HepG2 (cell line): ENCODE measurements at regions not wholly inside any gene's neighbourhood (a gene's known extent, or its start where the extent isn't known, plus 50 kb on each side); places are given as distances from the start of the nearest gene placed in this dataset.

ENCODE experiments used
- ATAC-seq: fragments of 200-7000 bp; cut with Tn5 transposase; 3 replicates; pipeline ENCODE4 v1.9.1; 2020; ENCODE audit warnings: mild to moderate bottlenecking, moderate library complexity
- BruUV-seq: library from RNA; stranded (reverse); fragments of 400-500 nt; replicated peaks from 2 replicates; lab custom pipeline; 2021; lab: Mats Ljungman, UMichigan
- CTCF ChIA-PET: fragments of 300-600 bp; formaldehyde crosslinking; extraction: SDS; loops from one replicate; lab custom pipeline; 2021; ENCODE audit warnings: low total read pairs, inconsistent platforms, low intra/inter-chr PET ratio; lab: Yijun Ruan, JAX
- POLR2A ChIA-PET: fragments of 350-600 bp; sonication (Branson Sonifier 250); formaldehyde crosslinking; loops from one replicate; lab custom pipeline; 2020; ENCODE audit warnings: antibody characterized with exemption, inconsistent platforms; lab: Yijun Ruan, JAX
- DNase-seq: peaks from one replicate; pipeline ENCODE4 v3.0.0-alpha.2; 2015; ENCODE audit warnings: low spot score
- FAIRE-seq: peaks from 3 replicates; lab custom pipeline; 2011; peaks lifted over from hg19 to GRCh38; lab: Jason Lieb, UNC
- H2AFZ ChIP-seq: one replicate; pipeline ENCODE4 v1.6.1; 2011; ENCODE audit warnings: low read length, inconsistent platforms
- H3K27ac ChIP-seq: fragments of 300-600 bp; 3 replicates; pipeline ENCODE4 v1.8.0; 2011; ENCODE audit warnings: mixed run types, mild to moderate bottlenecking, mixed read lengths, low read length, inconsistent platforms; ENCODE audit not compliant: insufficient read depth; ENCODE audit errors: extremely low read length
- H3K27me3 ChIP-seq, 2 experiments: fragments of 200-600 bp in 1 of 2; 2 replicates in 1 of 2; 3 replicates in 1 of 2; pipeline versions ENCODE4 v1.6.0 to v1.8.0; 2011; ENCODE audit warnings: low read length in 2 of 2, mild to moderate bottlenecking in 2 of 2, moderate library complexity in 2 of 2, inconsistent platforms in 1 of 2; ENCODE audit not compliant: insufficient read depth in 2 of 2, control insufficient read depth in 1 of 2
- H3K36me3 ChIP-seq, 2 experiments: fragments of 200-600 bp in 1 of 2; replicated peaks in 1 of 2; 2 replicates in 1 of 2; 3 replicates in 1 of 2; pipeline versions ENCODE4 v1.5.1 to v1.8.0; 2011; ENCODE audit warnings: low read length in 2 of 2, inconsistent platforms in 1 of 2; ENCODE audit not compliant: insufficient read depth in 2 of 2, control insufficient read depth in 1 of 2
- H3K4me1 ChIP-seq: 2 replicates; pipeline ENCODE4 v1.5.1; 2012; ENCODE audit warnings: low read length, inconsistent platforms; ENCODE audit not compliant: insufficient read depth
- H3K4me2 ChIP-seq: 2 replicates; pipeline ENCODE4 v1.6.0; 2011; ENCODE audit warnings: low read depth, low read length, inconsistent platforms
- H3K4me3 ChIP-seq, 3 experiments: fragments of 200-600 bp in 1 of 3; sonication (generic), shearing (Covaris generic) in 1 of 3; replicated peaks in 1 of 3; 2 replicates each; pipeline ENCODE4 v1.5.1; 2011 to 2016; ENCODE audit warnings: low read length in 3 of 3, inconsistent platforms in 2 of 3, low read depth in 2 of 3, mild to moderate bottlenecking in 2 of 3, control low read depth in 1 of 3, mixed read lengths in 1 of 3; ENCODE audit not compliant: insufficient read depth in 1 of 3
- H3K79me2 ChIP-seq: one replicate; pipeline ENCODE4 v1.6.1; 2011; ENCODE audit warnings: low read length, inconsistent platforms; ENCODE audit not compliant: insufficient read depth
- H3K9ac ChIP-seq: 2 replicates; pipeline ENCODE4 v1.6.0; 2011; ENCODE audit warnings: mild to moderate bottlenecking, low read depth, low read length, inconsistent platforms; ENCODE audit not compliant: insufficient read depth
- H3K9me3 ChIP-seq: 2 replicates; pipeline ENCODE4 v1.5.1; 2012; ENCODE audit warnings: mild to moderate bottlenecking, low read length
- H4K20me1 ChIP-seq: 2 replicates; pipeline ENCODE4 v1.6.0; 2011; ENCODE audit warnings: inconsistent platforms, mild to moderate bottlenecking, low read length, moderate library complexity; ENCODE audit not compliant: insufficient read depth
- AKAP8 ChIP-seq: sonication (generic); formaldehyde crosslinking; IDR thresholded peaks from 2 replicates; pipeline ENCODE4 v1.5.1; 2020; ENCODE audit warnings: mild to moderate bottlenecking, missing genetic modification reagents
- BCL3 ChIP-seq: sonication (generic); formaldehyde crosslinking; IDR thresholded peaks from 2 replicates; pipeline ENCODE4 v1.5.1; 2020; ENCODE audit warnings: mild to moderate bottlenecking, missing genetic modification reagents, moderate library complexity
- DPF2 ChIP-seq: sonication (generic); formaldehyde crosslinking; IDR thresholded peaks from 2 replicates; pipeline ENCODE4 v1.4.0; 2020; ENCODE audit warnings: mild to moderate bottlenecking, low read depth, missing genetic modification reagents, borderline replicate concordance
- HINFP ChIP-seq: sonication (generic); formaldehyde crosslinking; IDR thresholded peaks from 2 replicates; pipeline ENCODE4 v1.4.0; 2020; ENCODE audit warnings: low read depth, mild to moderate bottlenecking, missing genetic modification reagents
- HNRNPK ChIP-seq: fragments of 200-400 bp; formaldehyde crosslinking; IDR thresholded peaks from 2 replicates; pipeline ENCODE4 v1.6.1; 2018; ENCODE audit warnings: low read length, low read depth, moderate library complexity, mild to moderate bottlenecking; ENCODE audit not compliant: poor library complexity, severe bottlenecking
- KDM6A ChIP-seq: IDR thresholded peaks from 2 replicates; pipeline ENCODE4 v1.6.1; 2016; ENCODE audit warnings: low read depth
- KLF13 ChIP-seq: sonication (generic); formaldehyde crosslinking; IDR thresholded peaks from 2 replicates; pipeline ENCODE4 v1.4.0; 2020; ENCODE audit warnings: mild to moderate bottlenecking, missing genetic modification reagents
- PITX1 ChIP-seq: sonication (generic); formaldehyde crosslinking; IDR thresholded peaks from 2 replicates; pipeline ENCODE4 v1.5.1; 2020; ENCODE audit warnings: mild to moderate bottlenecking, missing genetic modification reagents
- PLRG1 ChIP-seq: fragments of 450-650 bp; conservative IDR thresholded peaks from 2 replicates; pipeline ENCODE4 v1.6.1; 2016
- SCMH1 ChIP-seq: sonication (generic); formaldehyde crosslinking; IDR thresholded peaks from 2 replicates; pipeline ENCODE4 v1.9.0; 2021; ENCODE audit warnings: missing genetic modification reagents, mild to moderate bottlenecking, borderline replicate concordance
- ZKSCAN8 ChIP-seq: IDR thresholded peaks from 2 replicates; pipeline ENCODE4 v1.6.1; 2016; ENCODE audit warnings: borderline replicate concordance, missing genetic modification reagents, missing compliant biosample characterization
- ZNF136 ChIP-seq: sonication (generic); formaldehyde crosslinking; IDR thresholded peaks from 2 replicates; pipeline ENCODE4 v1.8.1; 2022; ENCODE audit warnings: low read depth, mild to moderate bottlenecking, moderate library complexity, missing genetic modification reagents
- ZNF432 ChIP-seq: sonication (generic); formaldehyde crosslinking; IDR thresholded peaks from 2 replicates; pipeline ENCODE4 v1.5.0; 2020; ENCODE audit warnings: missing genetic modification reagents, mild to moderate bottlenecking, borderline replicate concordance
- ZNF576 ChIP-seq: sonication (generic); formaldehyde crosslinking; IDR thresholded peaks from 2 replicates; pipeline ENCODE4 v1.4.0; 2020; ENCODE audit warnings: mild to moderate bottlenecking, missing genetic modification reagents
- whole genome bisulfite sequencing: methylation state at CpG from one replicate; pipeline ENCODE4 v1.1.6; 2017; ENCODE audit warnings: low lambda C conversion rate; 5-methylcytosine and 5-hydroxymethylcytosine counted together
- in situ Hi-C: cut with HindIII; loops from 2 replicates; pipeline ENCODE4 v1.10.0; 2017; ENCODE audit warnings: low pct_unique_long_range_greater_than_20kb; ENCODE audit not compliant: extremely low pct_ligation_motif_present
- intact Hi-C: fragments of 100-400 bp; cut with micrococcal nuclease; formaldehyde crosslinking; loops from one replicate; pipeline ENCODE4 v1.10.0; 2022; ENCODE audit not compliant: unreplicated experiment
- TF ChIP-seq, protein P1 (sequence below): sonication (generic); formaldehyde crosslinking; IDR thresholded peaks from 2 replicates; pipeline ENCODE4 v1.4.0; 2020; ENCODE audit warnings: mild to moderate bottlenecking, missing genetic modification reagents

- TF ChIP-seq HINFP (0 out of 2 replicates have a peak, but pooled peaks have one; percentile 8), DPF2 (CRISPR knock-in tag) (0 out of 2 replicates have a peak, but pooled peaks have one; percentile 43), ZNF576 (CRISPR knock-in tag) (no peak)
- TF ChIP-seq, protein P1, sequence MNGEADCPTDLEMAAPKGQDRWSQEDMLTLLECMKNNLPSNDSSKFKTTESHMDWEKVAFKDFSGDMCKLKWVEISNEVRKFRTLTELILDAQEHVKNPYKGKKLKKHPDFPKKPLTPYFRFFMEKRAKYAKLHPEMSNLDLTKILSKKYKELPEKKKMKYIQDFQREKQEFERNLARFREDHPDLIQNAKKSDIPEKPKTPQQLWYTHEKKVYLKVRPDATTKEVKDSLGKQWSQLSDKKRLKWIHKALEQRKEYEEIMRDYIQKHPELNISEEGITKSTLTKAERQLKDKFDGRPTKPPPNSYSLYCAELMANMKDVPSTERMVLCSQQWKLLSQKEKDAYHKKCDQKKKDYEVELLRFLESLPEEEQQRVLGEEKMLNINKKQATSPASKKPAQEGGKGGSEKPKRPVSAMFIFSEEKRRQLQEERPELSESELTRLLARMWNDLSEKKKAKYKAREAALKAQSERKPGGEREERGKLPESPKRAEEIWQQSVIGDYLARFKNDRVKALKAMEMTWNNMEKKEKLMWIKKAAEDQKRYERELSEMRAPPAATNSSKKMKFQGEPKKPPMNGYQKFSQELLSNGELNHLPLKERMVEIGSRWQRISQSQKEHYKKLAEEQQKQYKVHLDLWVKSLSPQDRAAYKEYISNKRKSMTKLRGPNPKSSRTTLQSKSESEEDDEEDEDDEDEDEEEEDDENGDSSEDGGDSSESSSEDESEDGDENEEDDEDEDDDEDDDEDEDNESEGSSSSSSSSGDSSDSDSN: 0 out of 2 replicates have a peak, but pooled peaks have one; percentile 21
These were observed 122.9 kb upstream of the ZMIZ1 start (continued) for GRCh38 chr10:78945838-78946237.

DNA sequence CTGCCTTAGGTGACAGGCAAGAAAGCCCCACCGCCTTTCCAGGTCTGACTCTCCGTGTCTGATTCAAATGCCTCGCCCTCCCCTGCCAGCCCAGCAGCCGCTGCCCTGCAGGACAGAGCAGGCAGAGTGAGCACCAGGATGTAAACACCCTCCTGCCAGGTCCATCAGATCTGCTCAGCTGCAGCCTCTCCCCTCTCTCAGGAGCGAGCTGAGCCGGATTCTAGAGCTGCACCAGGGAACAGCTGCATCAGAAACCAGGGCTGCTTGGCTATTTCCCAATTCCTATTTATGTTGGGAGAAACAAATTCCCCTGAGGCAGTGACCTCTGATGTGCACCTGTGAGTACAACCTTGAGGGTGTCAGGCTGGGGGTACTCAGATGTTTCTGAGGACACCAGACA lies 121.5 kb upstream of the ZMIZ1 start:
- Histone ChIP-seq H3K9ac (no peak overlapping the region), H2AFZ (no peak overlapping the region), H3K27me3 (no peaks in the 10 kb centered on the region), H3K9me3 (peaks cover 5% of the 10 kb centered on the region; the same call in 1 of the 2 replicates), H3K79me2 (no peaks in the 10 kb centered on the region), H3K4me3 (no peak overlapping the region), H4K20me1 (no peaks in the 10 kb centered on the region), H3K27ac (no peak overlapping the region), H3K4me1 (peaks cover 44% of the 10 kb centered on the region), H3K36me3 (no peaks in the 10 kb centered on the region), H3K4me2 (no peak overlapping the region)
- no TSS peak for BruUV-seq
- intact Hi-C loops: no loop called here
- in situ Hi-C loops: no loop called here
- WGBS: 86% methylated on average over 6 of the region's 6 CpGs
- no peak for DNase-seq
- no peak for FAIRE-seq
- ChIA-PET CTCF (no interaction called here), POLR2A (interaction anchor here (0.8 to 4.5 kb wide), 2 partner anchors 18 to 25 kb away, joined by 3 to 24 read pairs; no protein-coding TSS in a partner anchor)
- ATAC-seq: no peak
- TF ChIP-seq ZNF432 (CRISPR knock-in tag) (no peak), PITX1 (no peak), PLRG1 (no peak), BCL3 (no peak), ZNF136 (no peak), HNRNPK (no peak), SCMH1 (CRISPR knock-in tag) (no peak), AKAP8 (CRISPR knock-in tag) (no peak), KDM6A (CRISPR knock-in tag) (no peak), KLF13 (CRISPR knock-in tag) (no peak), ZKSCAN8 (no peak)
